ENCODE measurements at regions not wholly inside any gene's neighbourhood (a gene's known extent, or its start where the extent isn't known, plus 50 kb on each side); places are given as distances from the start of the nearest gene placed in this dataset.

DNA sequence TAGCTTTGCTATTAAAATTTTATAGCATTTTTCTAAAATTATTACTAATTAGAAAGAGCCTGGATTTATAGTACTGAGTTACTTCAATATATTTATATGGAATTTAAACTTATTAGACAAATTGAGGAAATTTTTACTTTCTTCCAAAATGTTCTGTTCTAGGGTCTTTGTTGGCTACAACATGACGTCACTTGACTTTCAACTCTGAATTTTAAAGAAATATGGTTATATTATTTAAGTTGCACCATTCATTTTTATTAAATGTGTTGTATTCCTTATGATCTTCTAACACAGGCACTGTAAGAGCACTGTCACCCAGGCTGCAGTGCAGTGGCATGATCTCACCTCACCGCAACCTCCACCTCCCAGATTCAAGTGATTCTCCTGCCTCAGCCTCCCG lies 119.4 kb upstream of the CYLC2 start:
- TF ChIP-seq, protein P1, sequence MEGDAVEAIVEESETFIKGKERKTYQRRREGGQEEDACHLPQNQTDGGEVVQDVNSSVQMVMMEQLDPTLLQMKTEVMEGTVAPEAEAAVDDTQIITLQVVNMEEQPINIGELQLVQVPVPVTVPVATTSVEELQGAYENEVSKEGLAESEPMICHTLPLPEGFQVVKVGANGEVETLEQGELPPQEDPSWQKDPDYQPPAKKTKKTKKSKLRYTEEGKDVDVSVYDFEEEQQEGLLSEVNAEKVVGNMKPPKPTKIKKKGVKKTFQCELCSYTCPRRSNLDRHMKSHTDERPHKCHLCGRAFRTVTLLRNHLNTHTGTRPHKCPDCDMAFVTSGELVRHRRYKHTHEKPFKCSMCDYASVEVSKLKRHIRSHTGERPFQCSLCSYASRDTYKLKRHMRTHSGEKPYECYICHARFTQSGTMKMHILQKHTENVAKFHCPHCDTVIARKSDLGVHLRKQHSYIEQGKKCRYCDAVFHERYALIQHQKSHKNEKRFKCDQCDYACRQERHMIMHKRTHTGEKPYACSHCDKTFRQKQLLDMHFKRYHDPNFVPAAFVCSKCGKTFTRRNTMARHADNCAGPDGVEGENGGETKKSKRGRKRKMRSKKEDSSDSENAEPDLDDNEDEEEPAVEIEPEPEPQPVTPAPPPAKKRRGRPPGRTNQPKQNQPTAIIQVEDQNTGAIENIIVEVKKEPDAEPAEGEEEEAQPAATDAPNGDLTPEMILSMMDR (IDR thresholded peaks at IDR 0.05) = no peak
- TF ChIP-seq POLR2A (IDR thresholded peaks at IDR 0.05) (no peak), POLR2AphosphoS5 (IDR thresholded peaks at IDR 0.05) (no peak)
